HepG2 (cell line): ENCODE measurements at regions not wholly inside any gene's neighbourhood (a gene's known extent, or its start where the extent isn't known, plus 50 kb on each side); places are given as distances from the start of the nearest gene placed in this dataset.

Experiments used
- CBFB ChIP-seq: sonication (generic); formaldehyde crosslinking; IDR thresholded peaks from 2 replicates; pipeline ENCODE4 v1.4.0; 2020; ENCODE audit warnings: missing genetic modification reagents
- ERF ChIP-seq: IDR thresholded peaks from 2 replicates; pipeline ENCODE4 v1.6.1; 2018; ENCODE audit warnings: missing biosample characterization, missing genetic modification reagents
- FOXA1 ChIP-seq, 2 experiments: fragments of 450-650 bp in 1 of 2; sonication (generic) in 1 of 2; formaldehyde crosslinking in 1 of 2; IDR thresholded peaks; 2 replicates each; pipeline versions ENCODE4 v1.4.0 to v1.6.1; 2016 to 2020; ENCODE audit warnings: missing genetic modification reagents in 1 of 2
- HCFC1 ChIP-seq: fragments of 150-350 bp; IDR thresholded peaks from 2 replicates; pipeline ENCODE4 v1.6.1; 2014; ENCODE audit warnings: low read depth, low read length
- NR1H2 ChIP-seq: sonication (generic); formaldehyde crosslinking; IDR thresholded peaks from 2 replicates; pipeline ENCODE4 v1.8.1; 2022; ENCODE audit warnings: low read depth, missing genetic modification reagents, borderline replicate concordance
- SMAD3 ChIP-seq: sonication (generic); formaldehyde crosslinking; IDR thresholded peaks from 2 replicates; pipeline ENCODE4 v1.4.0; 2020; ENCODE audit warnings: missing genetic modification reagents
- XBP1 ChIP-seq: sonication (generic); formaldehyde crosslinking; IDR thresholded peaks from 2 replicates; pipeline ENCODE4 v1.5.0; 2020; ENCODE audit warnings: missing genetic modification reagents
- ZFP41 ChIP-seq: sonication (generic); formaldehyde crosslinking; IDR thresholded peaks from 2 replicates; pipeline ENCODE4 v1.4.0; 2020; ENCODE audit warnings: mild to moderate bottlenecking, missing genetic modification reagents, borderline replicate concordance
- ZNF33B ChIP-seq: sonication (generic); formaldehyde crosslinking; IDR thresholded peaks from 2 replicates; pipeline ENCODE4 v1.5.1; 2020; ENCODE audit warnings: mild to moderate bottlenecking, missing genetic modification reagents
- ZNF484 ChIP-seq: sonication (generic); formaldehyde crosslinking; IDR thresholded peaks from 2 replicates; pipeline ENCODE4 v1.5.1; 2020; ENCODE audit warnings: mild to moderate bottlenecking, low read depth, missing genetic modification reagents, borderline replicate concordance
- ZNF781 ChIP-seq: sonication (generic); formaldehyde crosslinking; IDR thresholded peaks from 2 replicates; pipeline ENCODE4 v1.5.1; 2020; ENCODE audit warnings: borderline replicate concordance, mild to moderate bottlenecking, missing genetic modification reagents; ENCODE audit errors: not compliant biosample characterization
- TF ChIP-seq, protein P1 (sequence below): sonication (generic); formaldehyde crosslinking; IDR thresholded peaks from 2 replicates; pipeline ENCODE4 v1.4.0; 2020; ENCODE audit warnings: mild to moderate bottlenecking, missing genetic modification reagents, borderline replicate concordance
- TF ChIP-seq, protein P2 (sequence below): sonication (generic); formaldehyde crosslinking; IDR thresholded peaks from 2 replicates; pipeline ENCODE4 v1.5.1; 2020; ENCODE audit warnings: mild to moderate bottlenecking, missing genetic modification reagents, moderate library complexity
- TF ChIP-seq, protein P3 (sequence below): sonication (generic); formaldehyde crosslinking; IDR thresholded peaks from 2 replicates; pipeline ENCODE4 v1.8.0; 2022; ENCODE audit warnings: mild to moderate bottlenecking, missing genetic modification reagents

GRCh38 chr21:28212061-28212460 lies 780.6 kb downstream of the LTN1 start (continued):
- TF ChIP-seq, protein P1, sequence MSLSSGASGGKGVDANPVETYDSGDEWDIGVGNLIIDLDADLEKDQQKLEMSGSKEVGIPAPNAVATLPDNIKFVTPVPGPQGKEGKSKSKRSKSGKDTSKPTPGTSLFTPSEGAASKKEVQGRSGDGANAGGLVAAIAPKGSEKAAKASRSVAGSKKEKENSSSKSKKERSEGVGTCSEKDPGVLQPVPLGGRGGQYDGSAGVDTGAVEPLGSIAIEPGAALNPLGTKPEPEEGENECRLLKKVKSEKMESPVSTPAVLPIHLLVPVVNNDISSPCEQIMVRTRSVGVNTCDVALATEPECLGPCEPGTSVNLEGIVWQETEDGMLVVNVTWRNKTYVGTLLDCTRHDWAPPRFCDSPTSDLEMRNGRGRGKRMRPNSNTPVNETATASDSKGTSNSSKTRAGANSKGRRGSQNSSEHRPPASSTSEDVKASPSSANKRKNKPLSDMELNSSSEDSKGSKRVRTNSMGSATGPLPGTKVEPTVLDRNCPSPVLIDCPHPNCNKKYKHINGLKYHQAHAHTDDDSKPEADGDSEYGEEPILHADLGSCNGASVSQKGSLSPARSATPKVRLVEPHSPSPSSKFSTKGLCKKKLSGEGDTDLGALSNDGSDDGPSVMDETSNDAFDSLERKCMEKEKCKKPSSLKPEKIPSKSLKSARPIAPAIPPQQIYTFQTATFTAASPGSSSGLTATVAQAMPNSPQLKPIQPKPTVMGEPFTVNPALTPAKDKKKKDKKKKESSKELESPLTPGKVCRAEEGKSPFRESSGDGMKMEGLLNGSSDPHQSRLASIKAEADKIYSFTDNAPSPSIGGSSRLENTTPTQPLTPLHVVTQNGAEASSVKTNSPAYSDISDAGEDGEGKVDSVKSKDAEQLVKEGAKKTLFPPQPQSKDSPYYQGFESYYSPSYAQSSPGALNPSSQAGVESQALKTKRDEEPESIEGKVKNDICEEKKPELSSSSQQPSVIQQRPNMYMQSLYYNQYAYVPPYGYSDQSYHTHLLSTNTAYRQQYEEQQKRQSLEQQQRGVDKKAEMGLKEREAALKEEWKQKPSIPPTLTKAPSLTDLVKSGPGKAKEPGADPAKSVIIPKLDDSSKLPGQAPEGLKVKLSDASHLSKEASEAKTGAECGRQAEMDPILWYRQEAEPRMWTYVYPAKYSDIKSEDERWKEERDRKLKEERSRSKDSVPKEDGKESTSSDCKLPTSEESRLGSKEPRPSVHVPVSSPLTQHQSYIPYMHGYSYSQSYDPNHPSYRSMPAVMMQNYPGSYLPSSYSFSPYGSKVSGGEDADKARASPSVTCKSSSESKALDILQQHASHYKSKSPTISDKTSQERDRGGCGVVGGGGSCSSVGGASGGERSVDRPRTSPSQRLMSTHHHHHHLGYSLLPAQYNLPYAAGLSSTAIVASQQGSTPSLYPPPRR, result no peak
- TF ChIP-seq ZNF781 (no peak), ZFP41 (no peak), ZNF484 (no peak), FOXA1 (IDR thresholded peaks at IDR 0.05) (no peak), FOXA1 (CRISPR knock-in tag; IDR thresholded peaks at IDR 0.05) (no peak), XBP1 (no peak), NR1H2 (CRISPR knock-in tag) (no peak), ZNF33B (CRISPR knock-in tag) (no peak), CBFB (no peak), SMAD3 (CRISPR knock-in tag) (no peak), ERF (CRISPR knock-in tag) (no peak), HCFC1 (no peak)
- TF ChIP-seq, protein P2, sequence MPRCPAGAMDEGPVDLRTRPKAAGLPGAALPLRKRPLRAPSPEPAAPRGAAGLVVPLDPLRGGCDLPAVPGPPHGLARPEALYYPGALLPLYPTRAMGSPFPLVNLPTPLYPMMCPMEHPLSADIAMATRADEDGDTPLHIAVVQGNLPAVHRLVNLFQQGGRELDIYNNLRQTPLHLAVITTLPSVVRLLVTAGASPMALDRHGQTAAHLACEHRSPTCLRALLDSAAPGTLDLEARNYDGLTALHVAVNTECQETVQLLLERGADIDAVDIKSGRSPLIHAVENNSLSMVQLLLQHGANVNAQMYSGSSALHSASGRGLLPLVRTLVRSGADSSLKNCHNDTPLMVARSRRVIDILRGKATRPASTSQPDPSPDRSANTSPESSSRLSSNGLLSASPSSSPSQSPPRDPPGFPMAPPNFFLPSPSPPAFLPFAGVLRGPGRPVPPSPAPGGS (CRISPR knock-in tag), result no peak
- TF ChIP-seq, protein P3, sequence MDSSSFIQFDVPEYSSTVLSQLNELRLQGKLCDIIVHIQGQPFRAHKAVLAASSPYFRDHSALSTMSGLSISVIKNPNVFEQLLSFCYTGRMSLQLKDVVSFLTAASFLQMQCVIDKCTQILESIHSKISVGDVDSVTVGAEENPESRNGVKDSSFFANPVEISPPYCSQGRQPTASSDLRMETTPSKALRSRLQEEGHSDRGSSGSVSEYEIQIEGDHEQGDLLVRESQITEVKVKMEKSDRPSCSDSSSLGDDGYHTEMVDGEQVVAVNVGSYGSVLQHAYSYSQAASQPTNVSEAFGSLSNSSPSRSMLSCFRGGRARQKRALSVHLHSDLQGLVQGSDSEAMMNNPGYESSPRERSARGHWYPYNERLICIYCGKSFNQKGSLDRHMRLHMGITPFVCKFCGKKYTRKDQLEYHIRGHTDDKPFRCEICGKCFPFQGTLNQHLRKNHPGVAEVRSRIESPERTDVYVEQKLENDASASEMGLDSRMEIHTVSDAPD, result no peak
